K562 (cell line): ENCODE measurements at regions not wholly inside any gene's neighbourhood (a gene's known extent, or its start where the extent isn't known, plus 50 kb on each side); places are given as distances from the start of the nearest gene placed in this dataset.

ENCODE experiments used
- GATAD2A ChIP-seq: fragments of 450-650 bp; IDR thresholded peaks from 2 replicates; pipeline ENCODE4 v1.6.1; 2017
- HLTF ChIP-seq: fragments of 450-650 bp; IDR thresholded peaks from 2 replicates; pipeline ENCODE4 v1.6.1; 2016
- PHB2 ChIP-seq: fragments of 450-650 bp; IDR thresholded peaks from 2 replicates; pipeline ENCODE4 v1.6.1; 2017; ENCODE audit warnings: low read depth
- TF ChIP-seq, protein P1 (sequence below), 2 experiments: fragments of 200-800 bp in 1 of 2; sonication (Bioruptor generic) in 1 of 2; sonication (generic) in 1 of 2; formaldehyde crosslinking in 1 of 2; IDR thresholded peaks in 1 of 2; conservative IDR thresholded peaks in 1 of 2; 2 replicates each; pipeline versions ENCODE4 v1.5.0 to v1.6.1; 2016 to 2020; ENCODE audit warnings: missing compliant biosample characterization in 1 of 2, missing genetic modification characterization in 1 of 2, missing genetic modification reagents in 1 of 2
- TF ChIP-seq, protein P2 (sequence below): fragments of 450-650 bp; IDR thresholded peaks from 2 replicates; pipeline ENCODE4 v1.6.1; 2016; ENCODE audit warnings: mild to moderate bottlenecking
- TF ChIP-seq, protein P3 (sequence below), 2 experiments: fragments of 450-650 bp; IDR thresholded peaks; 2 replicates each; pipeline ENCODE4 v1.6.1; 2016; ENCODE audit warnings: mild to moderate bottlenecking in 2 of 2, borderline replicate concordance in 1 of 2, low read depth in 1 of 2, moderate library complexity in 1 of 2

DNA sequence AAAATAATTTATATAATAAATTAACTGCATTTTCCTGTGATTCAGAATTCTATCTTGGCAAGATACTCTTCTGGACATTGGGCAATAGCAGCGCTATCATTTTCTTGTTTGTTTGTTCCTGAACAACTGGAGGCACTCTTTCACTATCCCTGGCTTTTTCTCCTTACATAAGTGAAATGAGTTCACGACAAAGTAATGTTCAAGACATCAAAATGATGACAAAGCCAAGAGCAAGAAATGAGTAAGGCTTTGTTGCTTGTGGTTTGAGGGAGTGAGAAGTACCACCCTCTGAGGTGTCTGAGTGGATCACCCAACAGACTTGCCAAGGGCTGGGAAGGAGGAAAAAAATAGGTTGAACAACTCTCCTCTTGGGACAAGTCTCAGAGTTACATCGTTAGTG lies 466.6 kb upstream of the JAG1 start (continued):
- TF ChIP-seq, protein P1, sequence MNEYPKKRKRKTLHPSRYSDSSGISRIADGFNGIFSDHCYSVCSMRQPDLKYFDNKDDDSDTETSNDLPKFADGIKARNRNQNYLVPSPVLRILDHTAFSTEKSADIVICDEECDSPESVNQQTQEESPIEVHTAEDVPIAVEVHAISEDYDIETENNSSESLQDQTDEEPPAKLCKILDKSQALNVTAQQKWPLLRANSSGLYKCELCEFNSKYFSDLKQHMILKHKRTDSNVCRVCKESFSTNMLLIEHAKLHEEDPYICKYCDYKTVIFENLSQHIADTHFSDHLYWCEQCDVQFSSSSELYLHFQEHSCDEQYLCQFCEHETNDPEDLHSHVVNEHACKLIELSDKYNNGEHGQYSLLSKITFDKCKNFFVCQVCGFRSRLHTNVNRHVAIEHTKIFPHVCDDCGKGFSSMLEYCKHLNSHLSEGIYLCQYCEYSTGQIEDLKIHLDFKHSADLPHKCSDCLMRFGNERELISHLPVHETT (CRISPR knock-in tag; conservative IDR thresholded peaks at IDR 0.05 in 1 of 2, IDR thresholded peaks at IDR 0.05 in 1 of 2), result no peak
- TF ChIP-seq, protein P2, sequence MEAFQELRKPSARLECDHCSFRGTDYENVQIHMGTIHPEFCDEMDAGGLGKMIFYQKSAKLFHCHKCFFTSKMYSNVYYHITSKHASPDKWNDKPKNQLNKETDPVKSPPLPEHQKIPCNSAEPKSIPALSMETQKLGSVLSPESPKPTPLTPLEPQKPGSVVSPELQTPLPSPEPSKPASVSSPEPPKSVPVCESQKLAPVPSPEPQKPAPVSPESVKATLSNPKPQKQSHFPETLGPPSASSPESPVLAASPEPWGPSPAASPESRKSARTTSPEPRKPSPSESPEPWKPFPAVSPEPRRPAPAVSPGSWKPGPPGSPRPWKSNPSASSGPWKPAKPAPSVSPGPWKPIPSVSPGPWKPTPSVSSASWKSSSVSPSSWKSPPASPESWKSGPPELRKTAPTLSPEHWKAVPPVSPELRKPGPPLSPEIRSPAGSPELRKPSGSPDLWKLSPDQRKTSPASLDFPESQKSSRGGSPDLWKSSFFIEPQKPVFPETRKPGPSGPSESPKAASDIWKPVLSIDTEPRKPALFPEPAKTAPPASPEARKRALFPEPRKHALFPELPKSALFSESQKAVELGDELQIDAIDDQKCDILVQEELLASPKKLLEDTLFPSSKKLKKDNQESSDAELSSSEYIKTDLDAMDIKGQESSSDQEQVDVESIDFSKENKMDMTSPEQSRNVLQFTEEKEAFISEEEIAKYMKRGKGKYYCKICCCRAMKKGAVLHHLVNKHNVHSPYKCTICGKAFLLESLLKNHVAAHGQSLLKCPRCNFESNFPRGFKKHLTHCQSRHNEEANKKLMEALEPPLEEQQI, result no peak
- TF ChIP-seq HLTF (no peak), GATAD2A (no peak), PHB2 (no peak)
- TF ChIP-seq, protein P3, sequence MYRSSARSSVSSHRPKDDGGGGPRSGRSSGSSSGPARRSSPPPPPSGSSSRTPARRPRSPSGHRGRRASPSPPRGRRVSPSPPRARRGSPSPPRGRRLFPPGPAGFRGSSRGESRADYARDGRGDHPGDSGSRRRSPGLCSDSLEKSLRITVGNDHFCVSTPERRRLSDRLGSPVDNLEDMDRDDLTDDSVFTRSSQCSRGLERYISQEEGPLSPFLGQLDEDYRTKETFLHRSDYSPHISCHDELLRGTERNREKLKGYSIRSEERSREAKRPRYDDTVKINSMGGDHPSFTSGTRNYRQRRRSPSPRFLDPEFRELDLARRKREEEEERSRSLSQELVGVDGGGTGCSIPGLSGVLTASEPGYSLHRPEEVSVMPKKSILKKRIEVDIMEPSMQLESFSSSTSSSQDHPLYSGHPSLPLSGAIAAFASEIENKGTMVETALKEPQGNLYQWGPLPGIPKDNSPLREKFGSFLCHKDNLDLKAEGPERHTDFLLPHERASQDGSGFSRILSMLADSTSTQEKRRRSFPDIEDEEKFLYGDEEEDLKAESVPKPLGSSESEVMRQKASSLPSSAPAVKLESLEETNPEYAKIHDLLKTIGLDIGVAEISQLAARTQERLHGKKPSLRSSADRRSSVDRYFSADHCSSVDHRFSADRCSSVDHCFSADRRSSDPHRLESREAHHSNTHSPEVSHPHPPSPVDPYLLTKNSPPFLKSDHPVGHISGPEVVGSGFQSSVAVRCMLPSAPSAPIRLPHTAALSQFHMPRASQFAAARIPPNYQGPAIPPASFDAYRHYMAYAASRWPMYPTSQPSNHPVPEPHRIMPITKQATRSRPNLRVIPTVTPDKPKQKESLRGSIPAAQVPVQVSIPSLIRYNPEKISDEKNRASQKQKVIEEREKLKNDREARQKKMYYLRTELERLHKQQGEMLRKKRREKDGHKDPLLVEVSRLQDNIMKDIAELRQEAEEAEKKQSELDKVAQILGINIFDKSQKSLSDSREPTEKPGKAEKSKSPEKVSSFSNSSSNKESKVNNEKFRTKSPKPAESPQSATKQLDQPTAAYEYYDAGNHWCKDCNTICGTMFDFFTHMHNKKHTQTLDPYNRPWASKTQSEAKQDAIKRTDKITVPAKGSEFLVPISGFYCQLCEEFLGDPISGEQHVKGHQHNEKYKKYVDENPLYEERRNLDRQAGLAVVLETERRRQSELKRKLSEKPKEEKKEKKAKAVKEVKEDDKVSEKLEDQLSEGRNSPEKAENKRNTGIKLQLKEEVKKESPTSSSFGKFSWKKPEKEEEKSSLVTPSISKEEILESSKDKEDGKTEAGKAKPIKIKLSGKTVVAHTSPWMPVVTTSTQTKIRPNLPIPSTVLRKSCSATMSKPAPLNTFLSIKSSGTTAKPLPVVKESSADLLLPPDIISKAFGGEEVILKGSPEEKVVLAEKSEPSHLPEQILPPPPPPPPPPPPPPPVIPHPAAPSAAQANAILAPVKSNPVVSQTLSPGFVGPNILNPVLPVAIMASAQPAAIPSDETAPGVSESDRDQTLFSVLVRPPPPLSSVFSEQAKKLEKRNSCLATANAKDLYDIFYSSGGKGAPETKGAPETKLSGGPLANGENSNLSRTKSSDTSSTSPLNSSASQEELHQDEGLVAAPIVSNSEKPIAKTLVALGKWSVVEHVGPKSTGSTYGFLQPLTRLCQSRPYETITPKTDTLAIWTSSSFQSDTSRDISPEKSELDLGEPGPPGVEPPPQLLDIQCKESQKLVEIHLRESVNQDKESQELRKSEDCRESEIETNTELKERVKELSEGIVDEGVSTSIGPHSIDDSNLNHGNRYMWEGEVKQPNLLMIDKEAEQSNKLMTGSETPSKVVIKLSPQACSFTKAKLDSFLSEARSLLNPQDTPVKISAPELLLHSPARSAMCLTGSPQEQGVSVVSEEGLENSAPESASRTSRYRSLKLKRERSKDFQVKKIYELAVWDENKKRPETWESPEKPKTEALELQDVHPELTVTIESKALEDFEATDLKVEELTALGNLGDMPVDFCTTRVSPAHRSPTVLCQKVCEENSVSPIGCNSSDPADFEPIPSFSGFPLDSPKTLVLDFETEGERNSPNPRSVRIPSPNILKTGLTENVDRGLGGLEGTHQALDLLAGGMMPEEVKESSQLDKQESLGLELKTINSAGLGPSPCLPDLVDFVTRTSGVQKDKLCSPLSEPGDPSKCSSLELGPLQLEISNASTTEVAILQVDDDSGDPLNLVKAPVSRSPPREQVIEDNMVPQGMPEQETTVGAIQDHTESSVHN (IDR thresholded peaks at IDR 0.05; ENCODE audit: borderline replicate concordance in 1 of 2, low read depth in 1 of 2), result no peak
